NCI-H524 (cell line): ENCODE measurements at regions not wholly inside any gene's neighbourhood (a gene's known extent, or its start where the extent isn't known, plus 50 kb on each side); places are given as distances from the start of the nearest gene placed in this dataset.
"Not testable (repeated sequence)": the region's sequence is repeated elsewhere in the genome, so short reads cannot be mapped to it uniquely, and the experiment has no call there.

Experiments
- DNase-seq, 2 experiments: peaks; one replicate each; lab custom pipeline; 2025; lab: John Stamatoyannopoulos, UW

DNA sequence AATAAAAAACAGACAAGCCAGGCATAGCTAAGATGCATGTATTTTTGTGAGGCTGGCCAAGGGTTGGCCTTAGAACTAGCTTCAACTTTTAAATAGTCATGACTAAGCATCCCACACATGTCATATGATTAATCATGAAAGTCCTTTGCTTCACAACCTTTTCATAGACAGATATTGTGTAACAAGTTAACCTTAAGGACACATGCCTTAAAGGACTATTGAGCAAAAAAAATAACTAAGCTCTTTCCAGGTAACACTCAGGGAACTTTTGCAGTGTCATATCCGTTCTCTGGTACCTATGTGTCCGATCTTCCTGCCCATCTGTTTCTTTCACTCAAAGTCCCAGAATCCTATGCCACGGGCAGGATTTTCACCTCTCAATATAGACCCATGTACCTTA, 498.4 kb downstream of the STK39 start:
- no peak for DNase-seq

DNA sequence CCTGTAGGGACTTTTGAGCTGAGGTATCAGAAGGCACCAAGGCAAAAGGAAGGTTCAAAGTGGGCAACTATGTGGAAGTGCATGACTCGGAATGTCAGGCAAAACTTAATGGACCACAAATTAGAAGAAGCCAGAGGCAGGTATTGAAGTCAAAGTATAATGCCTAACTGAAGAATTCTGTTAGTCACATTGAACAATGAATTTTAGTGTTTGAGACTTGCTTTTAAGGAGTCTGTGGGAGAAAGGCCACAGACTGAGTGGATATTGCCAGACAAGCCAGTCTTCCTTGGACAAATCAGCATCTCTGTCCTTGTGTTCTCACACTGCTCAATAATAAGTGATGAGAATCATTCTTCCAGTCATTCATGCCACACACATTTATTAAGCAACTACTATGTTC, 498.9 kb downstream of the STK39 start:
- DNase-seq = no peak

DNA sequence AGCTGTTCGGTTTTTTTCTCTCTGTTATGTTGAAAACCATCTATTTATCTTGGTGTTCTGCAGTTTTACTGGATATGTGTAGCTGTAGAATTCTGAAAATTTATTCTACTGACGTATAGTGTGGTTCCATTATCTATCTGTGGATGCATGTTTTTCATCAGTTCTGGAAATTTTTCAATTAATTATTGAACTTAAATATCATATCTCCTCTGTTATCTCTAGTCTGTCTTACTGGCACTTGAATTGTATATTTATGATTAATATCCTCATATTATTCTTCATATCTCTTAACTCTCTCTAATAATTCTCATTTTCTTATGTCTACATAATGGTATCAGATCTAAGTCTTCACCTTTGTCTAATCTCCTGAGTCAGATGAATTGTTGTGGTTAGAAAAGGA, 501.7 kb downstream of the STK39 start:
- no peak for DNase-seq

DNA sequence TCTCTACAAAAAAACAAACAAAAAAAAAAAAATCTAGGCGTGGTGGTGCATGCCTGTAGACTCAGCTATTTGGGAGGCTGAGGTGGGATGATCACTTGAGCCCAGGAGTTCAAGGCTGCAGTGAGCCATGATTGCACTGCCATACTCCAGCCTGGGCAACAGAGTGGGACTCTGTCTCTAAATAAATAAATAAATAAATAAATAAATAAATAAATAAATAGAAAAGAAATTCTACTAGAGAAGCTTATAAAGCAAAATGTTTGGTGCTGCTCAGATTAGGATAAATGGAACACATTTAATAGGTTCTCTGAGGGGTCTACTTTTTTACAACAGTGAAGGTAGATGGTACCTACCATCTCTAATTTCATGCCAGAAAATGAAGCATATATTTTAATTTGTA, 507.5 kb downstream of the STK39 start:
- DNase-seq = not testable (repeated sequence)

- DNase-seq = no peak
Observed at GRCh38 chr2:167733747-167734146, 513.6 kb downstream of the STK39 start.

DNA sequence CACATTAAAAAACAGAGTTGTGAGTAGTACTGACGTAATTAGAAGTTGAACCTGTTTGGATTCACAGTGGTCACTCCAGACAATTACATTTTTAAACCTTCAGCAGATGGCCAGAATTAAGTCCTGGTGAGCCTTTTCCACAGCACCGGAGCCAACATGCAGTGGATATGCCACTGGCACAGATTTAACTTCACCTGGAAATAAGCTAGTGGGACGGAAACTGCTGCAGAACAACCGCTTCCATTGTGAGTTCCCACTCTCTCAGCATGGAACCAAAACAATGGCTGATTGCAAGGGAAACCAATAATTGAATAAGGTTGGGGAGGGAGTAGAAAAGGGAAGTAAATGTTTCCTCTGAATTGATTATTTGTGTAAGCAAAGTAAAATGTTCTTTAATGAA, 515.1 kb downstream of the STK39 start:
- DNase-seq = peak in 1 of 2 experiments; percentile 2

- DNase-seq = no peak
Observed at GRCh38 chr2:167729911-167730310, 517.5 kb downstream of the STK39 start.

DNA sequence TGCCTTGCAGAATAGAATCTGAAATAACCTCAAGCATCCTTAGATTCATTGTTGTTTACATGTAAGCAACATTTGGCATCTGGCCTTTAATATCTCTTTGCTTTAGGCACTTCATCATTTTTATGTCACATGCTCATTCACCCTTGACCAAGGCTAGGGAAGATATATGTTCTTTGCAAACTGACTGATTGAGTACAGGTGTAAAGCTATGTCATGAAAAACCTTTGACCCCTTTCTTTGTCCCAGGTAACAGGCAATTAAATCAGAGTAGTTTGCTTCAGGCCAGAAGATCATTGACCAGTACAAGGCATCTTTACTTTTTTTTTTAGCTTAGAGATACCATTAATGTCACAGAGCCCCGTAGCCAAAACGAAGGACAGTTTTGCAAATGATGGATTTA, 520.6 kb downstream of the STK39 start:
- no peak for DNase-seq

- DNase-seq = no peak
Observed at GRCh38 chr2:167721593-167721992, 525.8 kb downstream of the STK39 start.

- DNase-seq = no peak
Observed at GRCh38 chr2:167719410-167719809, 528.0 kb downstream of the STK39 start.

GRCh38 chr2:167718560-167718959, 528.8 kb downstream of the STK39 start:
- DNase-seq = no peak

- no peak for DNase-seq
Observed at GRCh38 chr2:167715932-167716331, 531.5 kb downstream of the STK39 start.

DNA sequence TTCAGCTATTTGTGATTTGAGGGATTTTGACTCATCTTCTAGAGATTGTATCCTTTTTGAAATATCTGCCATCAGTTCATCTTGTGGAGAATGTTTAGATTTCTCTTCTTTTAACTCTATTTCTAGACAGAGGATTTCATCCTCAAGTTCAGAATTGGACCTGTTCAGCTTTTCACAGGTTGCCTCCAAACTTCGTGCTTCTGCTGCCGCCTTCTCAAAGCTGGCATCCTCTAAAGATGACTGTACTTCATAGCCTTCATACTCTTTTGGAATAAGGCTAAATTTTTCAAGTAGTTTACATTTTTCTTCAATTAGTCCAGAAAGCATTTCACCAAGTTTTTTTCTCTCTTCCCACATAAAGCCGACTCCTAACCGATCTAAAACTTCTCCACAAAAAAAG, 531.9 kb downstream of the STK39 start:
- DNase-seq = not testable (repeated sequence)

DNA sequence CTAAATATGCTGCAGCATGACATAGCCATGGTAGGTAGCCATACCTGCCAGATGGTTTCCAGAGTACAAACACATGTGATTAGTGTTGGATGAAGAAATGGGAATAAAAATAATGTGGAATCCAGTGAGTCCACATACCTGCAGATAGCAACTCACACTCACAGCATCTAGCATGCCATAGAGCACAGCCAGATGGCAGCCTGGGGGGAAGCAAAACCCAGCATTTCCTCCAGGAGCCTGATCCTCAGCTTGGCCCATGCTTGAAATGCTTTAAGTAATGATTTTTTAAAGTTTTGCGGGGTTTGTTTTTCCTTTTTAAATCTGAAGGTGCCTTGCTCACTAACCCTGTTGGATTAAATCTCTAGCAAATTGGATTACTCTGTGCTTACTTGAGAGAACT, 535.1 kb downstream of the STK39 start:
- DNase-seq = peak in 1 of 2 experiments; percentile 20

- DNase-seq = peak in 1 of 2 experiments; percentile 3
Observed at GRCh38 chr2:167708998-167709397, 538.4 kb downstream of the STK39 start.

- no peak for DNase-seq
Observed at GRCh38 chr2:167706800-167707199, 540.6 kb downstream of the STK39 start.

DNA sequence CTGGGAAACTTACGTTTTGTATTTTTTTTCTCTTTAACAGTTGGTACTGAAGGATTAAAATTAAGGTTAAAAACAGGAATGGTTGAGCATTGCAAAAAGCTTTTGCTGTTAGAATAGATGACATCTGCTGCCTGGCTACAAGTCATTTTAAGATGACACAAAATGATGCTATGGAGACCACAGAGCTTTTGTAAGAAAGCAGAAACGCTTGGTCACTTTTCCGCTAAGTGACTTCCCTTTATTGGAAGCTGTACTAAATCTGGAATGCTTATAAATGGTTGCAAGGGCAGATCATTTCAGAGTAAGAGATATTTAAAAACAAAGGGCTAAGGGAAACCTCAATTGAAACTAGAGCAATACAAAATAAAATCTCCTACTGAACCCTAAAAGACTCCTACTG, 544.0 kb downstream of the STK39 start:
- DNase-seq = peak in 1 of 2 experiments; percentile 24

DNA sequence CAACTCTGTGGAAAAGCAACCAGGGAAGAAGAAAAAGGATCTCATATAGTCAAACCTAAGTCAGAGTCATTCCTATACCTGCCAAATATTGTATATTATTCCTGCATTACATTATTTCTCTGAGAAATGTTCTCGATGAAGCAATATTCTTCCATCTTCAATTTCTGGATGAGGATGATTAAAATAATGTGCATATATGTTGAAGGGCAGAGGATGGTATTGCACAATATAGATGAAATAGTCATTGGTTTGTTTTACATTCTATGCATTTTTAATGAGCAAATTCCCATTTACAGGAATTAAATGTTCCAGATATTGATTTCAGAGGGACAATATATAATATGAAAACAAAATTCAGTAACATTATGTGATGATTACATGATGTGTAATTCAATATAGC, 545.2 kb downstream of the STK39 start:
- DNase-seq = no peak

GRCh38 chr2:167701651-167702050, 545.7 kb downstream of the STK39 start:
- no peak for DNase-seq

DNA sequence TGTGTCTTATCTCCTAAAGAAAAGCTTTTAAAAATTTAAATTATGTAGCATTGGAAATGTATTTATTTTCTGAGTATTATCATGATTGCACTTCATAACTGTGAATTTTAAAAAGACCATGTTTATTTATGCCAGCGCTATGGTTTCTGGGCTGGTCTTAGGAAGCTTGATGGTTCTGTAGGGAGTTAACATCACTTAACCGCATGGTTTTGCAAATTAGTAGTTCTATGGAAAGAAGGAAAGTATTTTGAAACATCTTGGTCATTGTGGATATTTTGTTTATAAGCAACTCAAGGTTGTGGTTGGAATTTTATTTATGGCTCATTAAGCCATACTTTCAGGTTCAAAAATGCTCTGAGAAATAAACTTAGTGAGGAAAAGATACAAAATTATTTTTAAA, 549.4 kb downstream of the STK39 start:
- DNase-seq = no peak

DNA sequence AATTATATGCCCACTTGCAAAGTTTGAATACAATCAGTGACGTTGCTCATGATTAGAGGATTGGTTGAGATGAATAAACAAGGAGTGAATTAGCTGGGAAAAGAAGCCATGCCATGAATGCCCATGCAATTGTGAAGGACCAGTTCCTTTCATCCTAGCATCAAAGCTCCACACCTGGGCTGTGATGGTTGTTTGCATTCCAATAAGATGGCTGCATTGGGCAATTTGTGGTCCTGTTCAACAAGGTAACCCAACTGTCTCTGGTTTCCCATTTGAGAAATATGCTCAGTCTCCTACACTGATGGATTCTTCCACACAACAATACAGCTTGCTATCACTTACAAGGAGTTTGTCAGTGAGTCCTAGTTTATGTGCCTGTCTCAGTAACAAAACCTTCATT, 550.2 kb downstream of the STK39 start:
- no peak for DNase-seq

- DNase-seq = peak; percentile 84 to 96
Observed at GRCh38 chr2:167692936-167693335, 554.5 kb downstream of the STK39 start.

DNA sequence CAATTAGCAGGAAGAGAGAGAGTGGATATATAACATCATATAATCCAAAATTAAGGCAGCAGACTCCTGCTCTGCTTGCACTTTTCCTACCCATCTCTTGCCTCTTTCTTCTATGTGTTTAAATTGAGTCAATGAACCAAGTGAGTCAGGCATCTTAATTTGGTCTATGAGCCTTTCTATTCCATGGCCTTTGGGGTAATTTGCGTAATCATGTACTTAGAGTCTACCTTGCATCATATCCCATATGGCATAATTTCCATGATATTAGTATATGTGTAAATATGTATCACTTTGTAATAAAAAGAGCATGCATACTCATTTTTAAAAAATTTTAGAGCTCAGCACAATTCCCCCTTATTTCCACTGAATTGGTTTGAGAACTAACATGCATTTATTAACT, 555.2 kb downstream of the STK39 start:
- DNase-seq = peak in 1 of 2 experiments; percentile 4

GRCh38 chr2:167689444-167689843, 558.0 kb downstream of the STK39 start:
- DNase-seq = no peak

- DNase-seq = no peak
Observed at GRCh38 chr2:167686691-167687090, 560.7 kb downstream of the STK39 start.
